T-helper 17 cell (primary cell): ENCODE measurements at regions not wholly inside any gene's neighbourhood (a gene's known extent, or its start where the extent isn't known, plus 50 kb on each side); places are given as distances from the start of the nearest gene placed in this dataset.
"Not testable (repeated sequence)": the region's sequence is repeated elsewhere in the genome, so short reads cannot be mapped to it uniquely, and the experiment has no call there.

Source experiments
- ATAC-seq: fragments of 150-1000 bp; cut with Tn5 transposase; 2 replicates; pipeline ENCODE4 v1.10.0; 2021; ENCODE audit warnings: mild to moderate bottlenecking, moderate library complexity
- DNase-seq, 3 donors: peaks; one replicate each; pipeline versions ENCODE4 v3.0.0 to v3.0.0-alpha.2; 2020 to 2021
- H3K9me3 ChIP-seq: one replicate; pipeline ENCODE4 v1.7.0; 2013; ENCODE audit warnings: low read length, mild to moderate bottlenecking; ENCODE audit not compliant: control insufficient read depth, poor library complexity, severe bottlenecking
- H3K27ac Mint-ChIP-seq: one replicate; pipeline ENCODE4 v1.8.0; 2022; ENCODE audit warnings: mild to moderate bottlenecking, moderate library complexity, mixed read lengths
- H3K27me3 Mint-ChIP-seq: one replicate; pipeline ENCODE4 v1.8.0; 2022; ENCODE audit warnings: mixed read lengths
- H3K36me3 Mint-ChIP-seq: one replicate; pipeline ENCODE4 v1.8.0; 2022; ENCODE audit warnings: low read depth, mixed read lengths
- H3K4me1 Mint-ChIP-seq: one replicate; pipeline ENCODE4 v1.8.0; 2022; ENCODE audit warnings: mild to moderate bottlenecking, mixed read lengths
- H3K4me3 Mint-ChIP-seq: one replicate; pipeline ENCODE4 v1.8.0; 2022; ENCODE audit warnings: mild to moderate bottlenecking, moderate library complexity, mixed read lengths

DNA sequence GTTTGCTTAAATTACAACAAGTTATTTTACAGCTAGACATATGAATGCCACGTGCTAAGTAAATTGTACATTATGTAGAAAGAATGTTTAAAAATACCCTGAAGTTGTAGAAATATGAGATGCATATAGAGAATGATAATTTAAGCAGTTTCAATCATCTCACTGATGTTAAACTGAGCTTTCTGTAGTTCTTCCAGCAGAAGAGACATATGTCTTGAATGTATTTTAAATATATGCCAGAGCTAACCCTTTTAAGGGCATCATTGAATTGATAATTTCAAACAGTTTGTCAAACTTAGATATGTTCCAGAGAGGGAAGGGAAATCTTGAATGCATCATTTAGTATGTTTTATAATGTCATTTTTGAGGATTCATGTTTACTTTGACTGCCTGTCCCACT is 255.2 kb downstream of the MDFIC start:
- H3K4me1 Mint-ChIP-seq, result peaks cover 4% of the 10 kb centered on the region
- ATAC-seq (no peak), DNase-seq (no peak)
- H3K9me3 ChIP-seq, result no peaks in the 10 kb centered on the region
- H3K27me3 Mint-ChIP-seq, result no peaks in the 10 kb centered on the region
- H3K27ac Mint-ChIP-seq, result no peak overlapping the region
- H3K4me3 Mint-ChIP-seq, result no peak overlapping the region
- peaks cover 3% of the 10 kb centered on the region for H3K36me3 Mint-ChIP-seq

DNA sequence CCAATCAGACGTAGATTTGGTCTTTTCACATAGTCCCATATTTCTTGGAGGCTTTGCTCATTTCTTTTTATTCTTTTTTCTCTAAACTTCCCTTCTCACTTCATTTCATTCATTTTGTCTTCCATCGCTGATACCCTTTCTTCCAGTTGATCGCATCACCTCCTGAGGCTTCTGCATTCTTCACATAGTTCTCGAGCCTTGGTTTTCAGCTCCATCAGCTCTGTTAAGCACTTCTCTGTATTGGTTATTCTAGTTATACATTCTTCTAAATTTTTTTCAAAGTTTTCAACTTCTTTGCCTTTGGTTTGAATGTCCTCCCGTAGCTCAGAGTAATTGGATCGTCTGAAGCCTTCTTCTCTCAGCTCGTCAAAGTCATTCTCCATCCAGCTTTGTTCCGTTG is 250.5 kb downstream of the MDFIC start:
- not testable (repeated sequence) for H3K4me3 Mint-ChIP-seq, H3K36me3 Mint-ChIP-seq, H3K27me3 Mint-ChIP-seq, ATAC-seq, H3K9me3 ChIP-seq, DNase-seq, H3K27ac Mint-ChIP-seq, H3K4me1 Mint-ChIP-seq

DNA sequence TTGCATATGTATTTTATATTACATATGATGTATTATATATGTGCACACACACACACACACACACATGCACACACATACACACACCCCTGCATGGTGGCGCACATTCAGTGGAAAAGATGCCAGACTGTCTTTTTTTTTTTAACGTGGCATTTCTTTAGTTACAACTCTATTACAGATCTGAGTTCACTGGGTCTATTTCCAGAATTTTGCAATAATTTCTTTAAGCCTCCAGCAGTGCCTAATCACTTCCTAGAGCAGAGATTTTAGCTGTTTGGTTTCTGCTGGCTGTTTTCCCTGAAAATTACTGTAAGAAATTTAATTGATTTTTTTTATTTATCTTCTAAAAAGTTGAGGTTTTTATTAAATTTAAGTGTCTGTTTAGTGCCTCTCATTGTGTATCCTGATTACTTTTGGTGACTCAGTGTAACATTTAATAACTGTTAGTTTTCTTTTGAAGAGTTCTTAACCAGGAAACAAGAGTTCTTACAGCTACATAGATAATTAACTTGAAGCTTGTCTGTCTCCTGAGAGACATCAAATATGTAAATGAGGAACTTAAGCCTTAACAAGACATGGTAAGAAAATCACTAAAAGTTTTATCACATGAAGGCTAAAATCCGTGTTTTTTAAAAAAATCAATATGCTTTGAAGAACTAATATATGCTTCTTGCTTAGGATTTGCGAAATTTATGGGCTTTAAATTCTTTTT is 232.0 kb downstream of the MDFIC start:
- Mint-ChIP-seq H3K27me3 (no peaks in the 10 kb centered on the region), H3K4me1 (peaks cover 2% of the 10 kb centered on the region), H3K27ac (no peak overlapping the region), H3K36me3 (no peaks in the 10 kb centered on the region), H3K4me3 (no peak overlapping the region)
- no peak for DNase-seq
- H3K9me3 ChIP-seq, result peaks cover 2% of the 10 kb centered on the region
- no peak for ATAC-seq

DNA sequence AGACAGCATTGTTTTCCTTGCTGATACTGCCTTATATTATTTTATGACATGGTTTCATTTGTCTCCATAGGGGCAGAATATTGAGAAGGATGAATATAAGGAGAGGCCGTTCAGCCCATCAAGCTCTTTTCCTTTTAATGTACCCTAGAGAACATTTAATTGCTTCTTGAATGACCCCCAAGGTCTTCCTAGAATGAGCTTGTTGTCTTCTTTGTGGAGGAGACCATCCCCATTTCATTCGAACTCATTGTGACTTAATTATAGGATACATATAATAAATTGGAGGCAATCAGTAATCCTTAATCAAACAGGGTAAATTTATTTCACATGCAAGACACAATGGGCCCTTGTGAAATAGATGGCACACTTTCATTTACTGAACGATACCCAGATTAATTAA is 231.3 kb downstream of the MDFIC start:
- Mint-ChIP-seq H3K36me3 (no peaks in the 10 kb centered on the region), H3K4me1 (peaks cover 2% of the 10 kb centered on the region), H3K27me3 (no peaks in the 10 kb centered on the region), H3K4me3 (no peak overlapping the region), H3K27ac (no peak overlapping the region)
- no peak for ATAC-seq
- peaks cover 2% of the 10 kb centered on the region for H3K9me3 ChIP-seq
- no peak for DNase-seq

DNA sequence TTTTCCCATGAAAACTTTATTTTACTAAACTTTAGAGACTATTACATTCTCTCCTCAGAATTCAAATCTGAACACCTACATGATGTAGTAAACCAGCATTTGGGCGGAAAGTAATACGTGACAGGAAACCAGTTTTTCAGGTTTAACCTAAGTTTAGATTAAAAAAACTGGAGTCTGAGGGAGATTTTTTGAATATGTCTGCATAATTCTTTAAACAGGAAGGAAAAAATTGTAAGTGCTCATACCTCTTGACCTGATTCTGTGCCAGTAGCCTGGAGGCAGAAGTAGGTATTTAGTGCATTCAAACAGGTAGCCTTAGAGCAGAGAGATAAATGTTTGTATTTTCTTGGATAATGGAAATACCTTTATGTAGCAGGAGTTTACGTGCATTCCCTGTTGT is 224.3 kb downstream of the MDFIC start:
- H3K27me3 Mint-ChIP-seq, result no peaks in the 10 kb centered on the region
- no peaks in the 10 kb centered on the region for H3K9me3 ChIP-seq
- ATAC-seq (peak; percentile 52), DNase-seq (no peak)
- H3K27ac Mint-ChIP-seq, result no peak overlapping the region
- H3K4me1 Mint-ChIP-seq, result peaks cover 6% of the 10 kb centered on the region
- H3K36me3 Mint-ChIP-seq, result no peaks in the 10 kb centered on the region
- H3K4me3 Mint-ChIP-seq, result no peak overlapping the region

DNA sequence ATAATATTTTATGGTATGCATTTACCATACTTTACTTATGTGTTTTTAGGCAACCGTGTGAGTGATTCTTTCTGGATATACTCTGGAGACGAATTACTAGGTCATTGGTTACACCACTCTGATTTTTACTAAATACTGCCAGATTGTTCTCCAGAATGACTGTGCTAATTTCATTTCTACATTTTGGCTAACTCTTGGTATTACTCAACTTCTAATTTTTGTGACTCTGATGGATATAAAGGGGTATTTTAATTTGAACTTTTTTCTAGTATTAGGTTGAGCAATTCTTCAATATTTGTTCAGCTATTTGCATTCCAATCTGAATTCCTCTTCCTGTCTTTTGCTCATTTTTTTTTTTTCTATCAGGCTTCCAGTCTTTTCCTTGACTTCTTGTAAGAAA is 223.6 kb downstream of the MDFIC start:
- Mint-ChIP-seq H3K27me3 (no peaks in the 10 kb centered on the region), H3K36me3 (no peaks in the 10 kb centered on the region), H3K4me1 (peaks cover 6% of the 10 kb centered on the region), H3K27ac (no peak overlapping the region), H3K4me3 (no peak overlapping the region)
- no peak for ATAC-seq
- DNase-seq, result no peak
- H3K9me3 ChIP-seq, result no peaks in the 10 kb centered on the region

GRCh38 chr7:115137816-115138215 is 215.9 kb downstream of the MDFIC start:
- no peaks in the 10 kb centered on the region for H3K27me3 Mint-ChIP-seq
- no peak overlapping the region for H3K4me3 Mint-ChIP-seq
- DNase-seq (no peak), ATAC-seq (no peak)
- no peaks in the 10 kb centered on the region for H3K9me3 ChIP-seq
- no peak overlapping the region for H3K27ac Mint-ChIP-seq
- H3K36me3 Mint-ChIP-seq, result peaks cover 2% of the 10 kb centered on the region
- H3K4me1 Mint-ChIP-seq, result peaks cover 13% of the 10 kb centered on the region

DNA sequence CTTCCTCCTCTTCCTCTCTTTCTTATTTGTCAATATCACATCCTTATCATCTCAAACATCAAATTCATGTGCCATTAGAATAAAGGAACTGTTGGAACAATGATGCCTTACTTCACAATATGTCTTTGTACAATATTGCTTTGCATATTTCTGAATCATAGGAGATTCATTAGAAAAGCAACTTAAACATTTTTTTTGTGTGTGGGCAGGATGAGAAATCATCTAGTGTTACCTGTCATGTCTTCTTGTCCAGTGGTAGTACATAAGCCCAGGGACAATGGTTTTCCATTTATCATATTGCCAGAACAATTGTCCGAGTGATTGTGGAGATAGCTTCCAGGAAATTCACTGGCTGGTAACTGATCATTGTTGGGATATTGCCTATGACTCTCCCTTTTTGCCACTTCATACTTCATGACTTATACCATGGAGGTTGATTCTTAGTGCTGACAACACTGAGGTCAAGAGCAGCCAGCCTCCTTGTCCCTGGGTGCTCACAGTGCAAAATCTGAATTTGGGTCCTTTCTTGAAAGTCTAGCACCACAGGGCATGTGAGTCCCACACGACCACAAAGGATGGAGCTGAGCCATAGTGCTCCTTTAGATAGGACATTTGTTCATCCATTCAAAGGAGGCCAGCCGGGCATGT is 215.0 kb downstream of the MDFIC start:
- Mint-ChIP-seq H3K36me3 (peaks cover 2% of the 10 kb centered on the region), H3K4me3 (peak overlapping the region; percentile 15), H3K27me3 (no peaks in the 10 kb centered on the region), H3K4me1 (peaks cover 13% of the 10 kb centered on the region), H3K27ac (peak overlapping the region; percentile 24)
- no peaks in the 10 kb centered on the region for H3K9me3 ChIP-seq
- no peak for ATAC-seq
- DNase-seq, result no peak

DNA sequence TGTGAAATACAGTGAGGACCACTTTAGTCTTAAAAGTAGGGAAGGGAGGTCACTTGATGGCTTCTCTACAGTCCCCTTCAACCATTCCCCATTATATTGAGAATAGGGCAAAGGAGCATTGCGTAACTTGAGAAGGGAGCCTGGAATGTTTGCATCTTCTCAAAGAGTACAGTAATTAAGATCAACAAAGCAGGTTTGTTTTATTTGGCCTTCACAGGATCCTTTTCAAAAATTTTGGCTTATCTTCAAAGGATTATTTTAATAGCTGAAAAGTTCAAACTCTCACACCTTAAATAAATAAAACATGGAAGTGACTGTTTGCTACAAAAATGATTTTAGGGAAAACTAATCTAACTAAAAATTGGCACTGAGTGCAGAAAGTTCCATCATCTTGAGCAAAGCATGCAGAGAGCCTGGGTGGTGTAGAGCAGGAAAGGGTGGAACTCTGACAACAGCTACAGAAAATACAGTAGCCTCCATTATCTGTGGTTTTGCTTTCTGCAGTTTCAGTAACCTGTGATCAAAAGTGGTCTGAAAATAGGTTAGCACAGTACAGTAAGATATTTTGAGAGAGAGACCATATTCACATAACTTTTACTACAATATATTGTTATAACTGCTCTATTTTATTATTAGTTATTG is 214.0 kb downstream of the MDFIC start:
- Mint-ChIP-seq H3K4me3 (peak overlapping the region; percentile 6), H3K27me3 (no peaks in the 10 kb centered on the region), H3K27ac (peak overlapping the region; percentile 56), H3K4me1 (peaks cover 13% of the 10 kb centered on the region), H3K36me3 (peaks cover 2% of the 10 kb centered on the region)
- H3K9me3 ChIP-seq, result no peaks in the 10 kb centered on the region
- DNase-seq, result no peak
- ATAC-seq, result peak; percentile 95

DNA sequence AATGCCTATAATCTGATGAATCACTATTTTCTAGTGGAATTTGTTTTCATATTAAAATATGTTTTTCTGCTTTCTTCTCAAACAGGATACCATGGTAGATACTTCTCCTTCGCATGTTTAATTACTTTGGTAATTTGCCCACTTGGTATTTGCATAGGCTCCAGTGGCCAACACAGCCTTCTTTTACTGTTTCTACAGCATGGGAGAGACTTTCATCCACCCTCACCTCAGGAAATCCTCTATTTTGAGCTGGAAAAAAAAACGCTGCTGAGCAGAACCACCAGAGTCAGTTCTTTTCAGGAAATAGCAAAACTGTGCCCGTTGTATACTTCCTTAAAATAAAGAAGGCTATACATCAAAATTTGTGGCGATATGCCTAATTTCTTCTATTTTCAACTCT is 213.3 kb downstream of the MDFIC start:
- Mint-ChIP-seq H3K4me3 (no peak overlapping the region), H3K27me3 (no peaks in the 10 kb centered on the region), H3K36me3 (peaks cover 2% of the 10 kb centered on the region), H3K27ac (peak overlapping the region; percentile 56), H3K4me1 (peaks cover 13% of the 10 kb centered on the region)
- ATAC-seq (no peak), DNase-seq (no peak)
- H3K9me3 ChIP-seq, result no peaks in the 10 kb centered on the region

DNA sequence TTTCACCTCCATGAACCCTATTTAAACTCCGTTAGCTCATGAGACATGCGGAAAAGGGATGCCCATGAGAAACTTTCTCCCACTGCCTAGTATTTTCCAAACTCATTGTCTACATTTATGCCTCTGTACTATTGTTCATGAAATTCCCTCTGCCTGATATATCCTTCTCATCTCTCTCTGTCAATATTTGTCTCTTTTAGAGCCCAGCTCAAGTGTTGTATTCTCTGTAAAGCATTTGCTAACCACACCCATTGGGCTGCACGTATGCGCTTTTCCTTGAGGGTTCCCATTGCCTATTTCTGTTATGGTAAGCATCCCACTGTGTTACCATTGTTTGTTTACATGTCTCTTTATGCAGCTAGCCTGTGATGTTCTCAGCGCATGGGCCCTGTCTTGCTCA is 211.4 kb downstream of the MDFIC start:
- Mint-ChIP-seq H3K4me3 (no peak overlapping the region), H3K36me3 (peaks cover 2% of the 10 kb centered on the region), H3K27me3 (no peaks in the 10 kb centered on the region), H3K4me1 (peaks cover 16% of the 10 kb centered on the region), H3K27ac (no peak overlapping the region)
- ATAC-seq (no peak), DNase-seq (no peak)
- no peaks in the 10 kb centered on the region for H3K9me3 ChIP-seq

- Mint-ChIP-seq H3K27ac (no peak overlapping the region), H3K27me3 (no peaks in the 10 kb centered on the region), H3K36me3 (peaks cover 2% of the 10 kb centered on the region), H3K4me3 (no peak overlapping the region), H3K4me1 (peaks cover 14% of the 10 kb centered on the region)
- no peaks in the 10 kb centered on the region for H3K9me3 ChIP-seq
- ATAC-seq (no peak), DNase-seq (no peak)
These were observed 210.2 kb downstream of the MDFIC start for GRCh38 chr7:115132096-115132495.

- no peaks in the 10 kb centered on the region for H3K27me3 Mint-ChIP-seq
- H3K27ac Mint-ChIP-seq, result no peak overlapping the region
- H3K9me3 ChIP-seq, result no peaks in the 10 kb centered on the region
- no peak overlapping the region for H3K4me3 Mint-ChIP-seq
- no peak for ATAC-seq
- H3K36me3 Mint-ChIP-seq, result peaks cover under 1% of the 10 kb centered on the region
- no peak for DNase-seq
- H3K4me1 Mint-ChIP-seq, result peaks cover 7% of the 10 kb centered on the region
These were observed 206.3 kb downstream of the MDFIC start for GRCh38 chr7:115128154-115128553.
